ENCODE measurements at regions not wholly inside any gene's neighbourhood (a gene's known extent, or its start where the extent isn't known, plus 50 kb on each side); places are given as distances from the start of the nearest gene placed in this dataset.

DNA sequence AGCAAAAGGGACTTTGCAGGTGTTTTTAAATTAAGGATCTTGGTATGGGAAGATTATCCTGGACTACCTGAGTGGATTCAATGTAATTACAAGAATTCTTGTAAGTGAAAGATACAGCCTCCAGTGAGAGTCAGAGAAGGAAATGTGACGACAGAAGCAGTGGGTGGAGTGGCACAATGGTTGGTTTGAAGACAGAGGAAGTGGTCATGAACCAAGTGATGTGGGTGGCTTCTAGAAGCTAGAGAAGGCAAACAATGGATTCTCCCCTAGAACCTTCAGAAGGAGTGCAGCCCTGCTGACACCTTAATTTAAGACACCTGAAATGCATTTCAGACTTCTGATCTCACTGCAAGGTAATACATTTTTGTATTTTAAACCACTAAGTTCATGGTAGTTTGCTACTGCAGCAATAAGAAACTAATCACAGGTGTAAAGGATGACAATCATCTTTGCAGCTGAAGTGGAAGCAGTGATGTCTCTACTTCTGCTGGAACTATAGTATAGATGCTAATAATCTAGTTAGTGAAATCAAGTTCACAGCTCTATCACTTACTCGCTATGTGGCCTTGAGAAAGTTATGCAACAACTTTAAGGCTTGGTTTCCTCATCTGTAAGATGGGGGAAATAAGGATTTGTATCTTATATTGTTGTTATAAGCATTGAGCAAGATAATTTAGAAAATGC, 403.4 kb upstream of the SUCLG2 start:
- DNase-seq (ENCODE audit: low read depth in 2 of 2), result no peak

DNA sequence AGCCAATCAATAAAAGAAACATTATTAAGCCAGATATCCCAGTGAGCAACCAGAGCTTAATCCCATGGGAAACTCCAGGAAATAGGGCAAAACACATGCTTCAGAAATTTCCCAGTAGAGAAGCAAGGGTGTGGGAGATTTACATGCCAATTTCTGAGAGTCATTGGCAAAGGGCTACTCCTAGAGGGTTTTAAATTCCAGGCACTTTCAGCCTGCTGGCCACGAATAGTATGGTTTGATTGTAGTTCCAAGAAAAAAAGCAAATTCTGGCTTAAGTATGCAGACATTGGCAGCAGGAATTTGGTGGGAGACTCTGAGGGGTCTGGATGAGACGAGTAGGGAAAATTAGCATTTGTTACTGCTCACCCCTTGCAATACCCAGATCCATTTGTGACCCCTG, 402.1 kb upstream of the SUCLG2 start:
- DNase-seq (ENCODE audit: low read depth in 2 of 2), result no peak

DNA sequence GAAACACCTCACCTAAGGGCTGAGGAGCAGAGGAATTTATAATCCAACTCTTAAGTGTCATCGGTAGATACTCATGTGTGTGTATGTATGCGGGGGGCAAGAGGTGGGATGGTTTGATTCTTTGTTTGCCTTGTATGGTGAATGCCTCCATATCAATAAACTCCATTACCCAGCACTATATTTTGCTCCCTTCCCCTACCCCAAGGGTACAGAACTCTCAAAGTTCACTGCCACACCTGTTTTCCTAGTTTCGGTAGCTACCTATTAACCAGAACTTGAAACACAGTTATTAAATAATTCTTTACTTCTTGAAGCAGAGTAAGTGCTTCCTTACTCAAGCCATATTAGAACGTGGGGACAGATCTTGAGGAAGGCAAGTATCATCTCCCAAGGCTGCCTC, 400.8 kb upstream of the SUCLG2 start:
- no peak for DNase-seq (ENCODE audit: low read depth in 2 of 2)

DNA sequence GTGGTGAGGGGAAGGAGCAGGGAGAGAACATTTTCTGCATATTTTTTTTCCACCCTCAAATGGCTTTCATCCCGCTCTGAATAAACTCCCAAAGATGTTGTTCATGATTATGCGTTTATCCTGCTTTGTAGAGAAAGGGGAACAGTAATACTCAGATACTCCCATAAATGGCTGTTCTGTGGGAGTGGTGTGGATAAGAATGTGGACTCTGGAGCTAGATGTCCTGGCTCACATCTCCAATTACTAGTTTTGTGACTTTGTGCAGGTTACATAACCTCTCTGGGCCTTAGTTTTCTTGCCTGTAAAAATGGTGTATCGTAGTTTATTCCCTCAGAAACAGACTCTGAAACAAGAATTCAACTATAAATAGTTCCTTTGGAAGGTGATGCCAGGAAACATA, 395.4 kb upstream of the SUCLG2 start:
- DNase-seq (ENCODE audit: low read depth in 2 of 2), result no peak

DNA sequence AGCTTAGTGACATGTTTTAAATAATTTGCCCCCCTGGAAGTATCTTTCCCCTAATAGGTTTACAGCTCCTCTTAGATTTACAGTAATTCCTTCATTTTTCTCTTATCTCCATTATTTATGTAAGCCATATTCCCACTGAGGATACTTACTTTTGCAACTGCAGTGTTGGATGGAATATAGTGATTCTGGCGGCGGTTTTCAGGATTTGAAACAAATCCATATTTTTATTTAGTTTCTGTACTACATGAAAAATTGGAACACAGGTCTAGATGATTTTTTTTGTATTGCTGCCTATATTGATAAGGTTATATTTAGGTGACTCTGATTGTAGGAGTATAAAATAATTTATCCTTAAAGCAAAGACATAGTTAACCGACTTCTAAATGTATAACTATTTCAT, 391.6 kb upstream of the SUCLG2 start:
- DNase-seq (ENCODE audit: low read depth in 2 of 2), result no peak

DNA sequence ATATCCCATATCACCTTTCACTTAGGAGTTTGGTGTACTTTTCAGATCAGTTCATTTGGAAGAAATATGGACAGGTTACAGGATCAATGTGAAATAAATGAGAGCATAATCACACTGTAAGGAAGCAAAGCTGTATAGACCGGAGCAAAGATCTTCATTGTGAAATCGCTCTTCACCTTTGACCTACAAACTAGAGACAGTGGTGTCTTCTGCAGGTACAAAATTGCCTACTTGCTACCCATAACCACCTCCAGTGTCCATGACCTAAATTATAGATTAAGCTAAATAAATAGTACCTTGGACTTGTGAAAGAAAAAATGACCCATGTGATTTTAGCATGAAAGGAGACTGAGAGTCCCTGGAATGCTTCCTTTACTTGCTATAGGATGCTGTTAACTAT, 379.5 kb upstream of the SUCLG2 start:
- no peak for DNase-seq (ENCODE audit: low read depth in 2 of 2)

DNA sequence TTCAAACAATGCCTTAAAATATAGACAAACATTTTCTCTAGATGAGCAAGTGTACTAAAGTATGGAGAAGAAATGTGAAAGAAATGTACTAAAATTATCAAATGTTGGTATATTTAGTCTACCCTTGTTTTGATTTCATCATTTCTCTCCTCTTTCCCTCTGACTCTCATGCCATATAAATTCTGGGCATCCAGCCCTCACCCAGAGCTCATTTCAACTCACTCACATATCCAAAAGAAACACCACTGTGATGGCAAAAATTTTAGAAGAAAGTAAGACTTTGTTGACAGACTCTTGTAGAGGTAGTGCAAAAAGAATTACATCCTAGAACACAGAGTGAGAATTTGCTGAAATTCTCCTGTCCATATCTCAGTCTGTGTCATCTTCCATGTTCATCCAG, 377.8 kb upstream of the SUCLG2 start:
- no peak for DNase-seq (ENCODE audit: low read depth in 2 of 2)

DNA sequence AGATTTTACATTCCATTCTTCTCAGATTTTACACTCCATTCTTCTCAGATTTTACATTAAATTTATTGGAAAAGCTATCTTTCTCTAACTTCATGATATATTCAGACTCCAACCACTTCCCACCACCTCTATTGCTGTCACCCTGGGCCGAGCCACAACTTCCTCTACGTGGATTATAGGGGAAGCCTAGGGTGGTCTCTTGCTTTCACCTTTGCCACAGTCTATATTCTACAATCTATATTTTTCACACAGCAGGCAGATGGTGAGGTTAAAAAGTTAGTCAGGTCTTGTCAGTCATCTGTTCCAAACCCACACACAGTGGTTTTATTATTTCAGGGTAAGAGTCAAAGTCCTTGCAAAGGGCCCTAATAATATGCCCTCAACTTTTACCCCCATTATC, 370.8 kb upstream of the SUCLG2 start:
- no peak for DNase-seq (ENCODE audit: low read depth in 2 of 2)

DNA sequence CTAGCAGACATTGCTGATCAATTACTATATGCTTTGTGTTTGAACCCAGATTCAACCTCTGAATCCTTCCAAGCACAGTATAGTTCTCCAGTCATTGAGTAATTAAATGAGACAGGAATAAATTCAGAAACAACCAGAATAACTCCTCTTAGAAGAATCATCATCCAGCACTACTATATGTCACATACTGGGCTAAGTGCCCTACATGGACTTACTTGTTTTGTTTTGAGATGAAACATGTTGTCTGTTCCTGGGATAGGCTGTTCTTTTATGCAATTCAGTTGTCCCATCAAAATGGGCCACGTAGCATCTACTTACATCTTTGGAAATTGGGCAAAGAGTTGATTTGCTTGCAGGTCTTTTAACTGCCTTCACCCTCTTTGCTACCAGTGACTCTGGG, 365.5 kb upstream of the SUCLG2 start:
- no peak for DNase-seq (ENCODE audit: low read depth in 2 of 2)

DNA sequence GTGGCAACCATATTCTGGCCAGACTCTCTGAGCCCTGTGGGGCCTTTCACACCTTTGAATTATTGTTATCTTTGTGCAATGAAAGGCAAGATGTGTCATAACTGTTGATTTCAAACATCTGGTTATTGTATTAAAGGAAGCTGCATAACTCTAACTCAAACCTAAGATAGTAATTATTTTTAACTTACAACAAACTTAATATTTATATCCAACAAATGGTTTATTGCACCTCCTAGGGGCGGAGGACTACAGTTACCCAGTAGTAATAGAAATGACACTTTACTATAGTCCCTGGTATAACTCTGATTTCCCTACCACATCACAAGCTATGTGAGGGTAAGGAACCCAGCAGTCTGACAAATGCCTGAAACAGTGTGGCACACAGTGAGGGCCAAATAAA, 363.9 kb upstream of the SUCLG2 start:
- DNase-seq (ENCODE audit: low read depth in 2 of 2), result no peak

DNA sequence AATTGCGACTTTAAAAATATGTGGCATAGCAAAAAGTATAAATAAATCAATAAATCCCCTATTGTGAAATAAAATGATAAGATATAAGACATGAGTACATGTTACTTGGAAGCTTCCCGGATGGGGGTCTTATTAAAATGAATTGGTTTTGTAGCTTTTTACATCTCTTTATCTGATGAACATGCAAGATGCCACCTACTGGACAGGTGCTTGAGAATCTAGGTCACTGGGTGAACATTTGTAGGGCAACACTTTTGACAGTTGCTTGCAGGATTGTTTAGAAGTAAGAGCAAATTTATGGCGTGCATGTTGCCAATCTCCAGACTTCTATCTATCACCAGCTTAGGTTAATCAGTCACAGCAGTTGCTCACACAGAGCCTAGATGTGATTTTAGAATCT, 362.7 kb upstream of the SUCLG2 start:
- no peak for DNase-seq (ENCODE audit: low read depth in 2 of 2)

DNA sequence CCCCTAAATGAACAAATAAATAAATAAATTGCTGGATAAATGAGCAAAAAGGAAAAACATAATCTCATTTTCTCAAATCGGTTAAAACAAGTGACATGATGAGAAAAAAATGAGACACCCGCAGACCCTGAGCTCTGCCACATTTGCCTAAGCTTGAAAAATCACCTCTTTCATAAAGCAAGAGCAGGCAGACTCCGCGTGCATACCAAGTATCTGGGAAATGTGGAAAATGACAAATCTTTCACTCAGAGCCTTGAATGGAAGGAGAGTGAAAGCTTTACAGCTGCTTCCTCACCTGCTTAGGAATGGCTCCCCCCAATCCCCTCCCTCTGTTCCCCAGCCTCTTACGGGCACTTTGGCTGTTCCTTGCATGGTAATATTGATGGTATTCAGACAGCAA, 355.5 kb upstream of the SUCLG2 start:
- DNase-seq (ENCODE audit: low read depth in 2 of 2), result no peak

DNA sequence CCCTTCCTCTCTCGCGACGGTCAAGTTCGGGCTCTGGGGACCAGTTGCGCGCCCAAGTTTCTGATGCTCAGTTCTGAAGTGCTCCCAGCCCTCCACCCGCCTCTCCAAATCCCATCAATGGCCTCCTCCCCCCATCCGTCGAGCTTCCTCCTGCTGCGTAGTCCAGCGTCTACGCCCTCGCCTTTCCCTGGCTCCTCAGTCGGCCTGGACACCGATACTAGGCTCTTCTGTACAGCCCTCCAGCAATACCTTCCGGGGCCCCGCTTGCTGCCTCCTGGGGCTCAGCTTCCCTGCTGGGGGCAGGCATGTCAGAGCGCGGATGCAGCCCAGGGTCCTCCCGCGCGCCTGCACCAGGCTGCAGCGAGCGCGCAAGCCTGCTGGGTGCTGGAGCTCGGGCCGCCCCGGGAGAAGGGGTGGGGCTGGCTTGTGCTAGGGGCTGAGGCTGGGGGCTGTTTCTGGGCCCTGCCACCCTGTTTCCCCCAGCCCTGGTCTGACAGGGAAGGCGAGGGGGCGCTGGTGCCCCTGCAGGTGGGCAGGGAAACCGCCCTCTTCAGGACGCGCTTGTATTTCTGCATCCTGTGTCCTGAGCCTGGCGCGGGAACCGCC, 353.3 kb upstream of the SUCLG2 start:
- no peak for DNase-seq (ENCODE audit: low read depth in 2 of 2)

DNA sequence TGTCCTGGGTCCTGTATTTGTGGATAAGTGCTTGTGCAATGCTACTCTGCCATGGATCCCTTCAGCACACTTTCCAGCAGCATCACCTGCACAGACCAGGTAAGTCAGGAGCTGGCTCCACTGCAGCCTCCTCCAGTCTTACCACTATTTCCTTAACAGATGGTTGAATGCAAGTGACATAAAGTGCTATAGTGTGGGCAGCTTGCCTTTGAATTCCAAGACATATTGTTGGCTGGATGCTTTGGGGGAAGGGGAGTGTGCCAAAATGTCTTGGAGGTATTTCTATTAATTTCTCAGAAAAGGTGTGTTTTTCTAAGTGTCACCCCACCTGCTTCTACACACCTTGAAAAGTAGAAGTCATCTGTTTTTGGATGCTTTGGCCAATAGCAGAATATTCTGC, 352.2 kb upstream of the SUCLG2 start:
- DNase-seq (ENCODE audit: low read depth in 2 of 2), result no peak

DNA sequence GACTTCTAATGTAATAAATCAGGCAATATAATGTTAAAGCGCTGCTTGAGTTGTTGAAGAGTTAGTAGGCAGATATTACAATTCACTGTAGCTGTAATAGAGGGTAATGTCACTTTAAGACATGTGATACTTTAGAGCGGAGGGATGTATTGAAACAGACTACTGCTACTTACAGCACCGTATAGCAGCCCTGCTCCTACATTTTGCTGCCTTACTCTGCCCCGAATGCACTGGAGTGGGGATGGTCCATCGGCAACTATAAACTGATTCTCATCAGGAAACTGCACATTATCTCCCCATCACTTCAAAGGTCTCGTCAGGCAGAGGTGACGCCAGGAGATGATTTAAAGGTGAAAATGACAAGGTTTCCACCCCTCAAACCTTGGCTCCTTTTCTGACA, 349.7 kb upstream of the SUCLG2 start:
- no peak for DNase-seq (ENCODE audit: low read depth in 2 of 2)

DNA sequence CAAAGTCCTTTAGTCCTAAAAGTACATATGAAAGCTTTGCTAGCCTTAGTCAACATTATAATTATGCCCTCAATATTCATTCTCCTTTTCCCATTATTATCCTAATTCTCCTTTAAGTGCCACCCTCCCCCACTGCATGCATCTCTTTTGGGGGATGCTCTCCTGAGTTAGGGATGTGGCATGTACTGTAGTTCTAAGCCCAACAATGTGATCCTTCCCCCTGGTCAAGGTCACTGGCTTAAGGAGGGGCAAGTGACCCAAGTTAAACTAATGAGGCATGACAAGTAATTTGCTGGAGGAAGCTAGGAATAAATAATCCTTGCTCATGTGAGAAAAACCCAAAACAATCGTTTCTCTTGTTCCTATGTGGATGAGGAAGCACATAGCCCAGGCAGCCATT, 343.9 kb upstream of the SUCLG2 start:
- no peak for DNase-seq (ENCODE audit: low read depth in 2 of 2)

DNA sequence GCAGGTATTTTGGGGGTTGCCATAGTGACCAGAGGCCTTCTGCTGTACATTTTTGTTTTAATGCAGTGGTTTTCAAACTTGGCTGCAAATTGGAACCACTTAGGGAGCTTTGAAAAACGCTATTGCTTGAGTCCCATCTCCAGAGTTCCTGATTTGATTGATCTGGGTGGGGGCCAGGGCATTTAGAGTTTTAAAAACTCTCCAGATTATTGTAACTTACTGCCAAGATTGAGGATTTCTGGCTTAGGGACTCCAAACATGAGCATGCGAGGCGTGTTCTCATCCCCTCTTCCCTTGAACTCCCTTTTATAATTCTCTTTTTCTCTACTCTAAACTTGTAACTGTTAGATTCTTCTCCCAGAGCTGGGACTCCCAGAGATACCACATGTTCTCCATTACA, 340.8 kb upstream of the SUCLG2 start:
- DNase-seq (ENCODE audit: low read depth in 2 of 2), result no peak

DNA sequence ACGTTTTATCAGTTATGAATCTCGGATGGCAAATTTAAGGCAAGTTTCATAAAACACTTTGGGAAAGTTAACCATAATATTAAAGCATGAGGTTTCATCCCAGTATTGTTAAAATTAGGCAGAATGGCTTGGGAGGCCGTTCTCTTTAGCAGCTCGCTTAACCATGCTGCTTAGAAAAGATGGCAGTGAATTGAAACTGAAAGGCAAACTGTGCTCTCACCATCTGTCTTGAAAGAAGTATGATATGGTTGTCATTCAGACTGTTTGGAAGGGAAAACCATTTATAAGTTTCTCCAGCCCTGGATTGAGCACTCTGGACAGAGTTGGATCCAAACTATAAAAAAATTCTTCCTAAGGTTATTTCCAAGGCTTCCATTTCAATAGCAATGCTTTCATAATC, 332.3 kb upstream of the SUCLG2 start:
- no peak for DNase-seq (ENCODE audit: low read depth in 2 of 2)

DNA sequence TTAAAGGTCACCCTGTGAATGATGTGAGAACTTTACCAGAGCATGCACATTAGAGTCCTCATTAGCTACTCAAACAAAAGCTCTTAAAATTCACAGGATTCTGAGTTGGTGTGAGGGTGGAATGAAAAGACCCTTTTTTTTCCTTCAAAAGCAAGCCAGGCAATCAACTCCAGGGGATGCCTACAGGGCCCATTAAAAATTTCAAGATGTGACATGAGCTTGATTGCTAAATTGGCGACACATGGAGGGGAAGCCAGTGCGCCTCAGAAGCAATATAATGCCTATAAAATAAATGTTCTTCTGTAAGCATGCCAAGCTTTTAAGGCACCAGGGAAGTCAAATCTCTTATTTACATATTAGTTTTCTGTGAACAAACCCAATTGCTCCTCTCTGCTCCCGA, 328.8 kb upstream of the SUCLG2 start:
- no peak for DNase-seq (ENCODE audit: low read depth in 2 of 2)

DNA sequence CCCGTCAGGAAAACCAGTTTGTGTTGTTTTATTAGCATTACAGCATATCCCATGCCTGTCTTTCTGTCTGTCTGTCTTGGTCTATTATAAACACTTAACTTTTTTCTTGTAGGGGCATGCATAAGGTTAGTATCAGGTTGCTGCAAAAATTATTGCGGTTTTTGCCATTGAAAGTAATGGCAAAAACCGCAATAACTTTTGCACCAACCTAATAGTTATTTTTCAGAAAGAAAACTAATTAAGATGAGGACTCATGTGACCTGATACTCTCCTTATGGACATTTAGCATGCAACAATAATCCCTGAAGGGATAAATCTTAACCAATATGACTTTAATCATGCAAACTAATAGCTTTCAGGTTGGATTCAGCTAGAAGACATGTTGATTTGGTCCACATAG, 326.7 kb upstream of the SUCLG2 start:
- DNase-seq (ENCODE audit: low read depth in 2 of 2), result no peak

DNA sequence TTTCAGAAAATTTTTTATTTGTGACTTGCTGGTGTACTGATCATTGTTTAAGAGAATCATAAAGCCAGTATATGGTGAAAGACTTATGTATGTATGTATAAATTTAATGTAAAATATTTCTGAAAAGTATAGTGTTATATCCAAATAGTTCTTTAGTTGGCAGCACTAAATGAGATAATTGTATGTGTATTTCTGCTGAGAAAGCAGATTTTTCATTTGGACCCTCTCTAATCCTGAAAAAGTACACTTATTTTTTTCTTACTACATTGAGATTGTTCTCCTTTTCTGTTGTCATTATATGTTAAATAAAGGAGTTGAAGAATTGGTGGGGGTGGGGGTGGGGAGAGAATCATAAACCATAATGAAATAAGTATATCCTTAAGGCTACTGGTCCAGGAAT, 324.9 kb upstream of the SUCLG2 start:
- DNase-seq (ENCODE audit: low read depth in 2 of 2), result no peak

DNA sequence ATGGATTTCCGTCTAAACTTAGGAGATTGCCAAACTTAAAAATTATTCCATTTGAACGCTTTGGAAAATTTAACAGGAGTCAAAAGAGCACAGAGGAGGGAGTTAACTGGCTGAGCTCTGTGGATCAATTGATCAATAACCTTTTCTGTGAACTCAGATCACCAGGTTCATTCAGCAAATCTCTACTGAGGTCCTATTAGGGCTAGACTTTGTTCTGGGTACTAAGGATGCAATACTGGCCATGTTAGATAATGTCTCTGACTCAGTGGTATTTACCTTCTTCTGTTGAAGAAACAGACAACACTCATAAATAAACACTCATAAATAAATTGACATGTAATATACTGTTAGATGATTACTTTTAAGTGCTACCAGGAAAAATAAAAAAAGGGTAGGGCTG, 323.4 kb upstream of the SUCLG2 start:
- DNase-seq (ENCODE audit: low read depth in 2 of 2), result no peak

DNA sequence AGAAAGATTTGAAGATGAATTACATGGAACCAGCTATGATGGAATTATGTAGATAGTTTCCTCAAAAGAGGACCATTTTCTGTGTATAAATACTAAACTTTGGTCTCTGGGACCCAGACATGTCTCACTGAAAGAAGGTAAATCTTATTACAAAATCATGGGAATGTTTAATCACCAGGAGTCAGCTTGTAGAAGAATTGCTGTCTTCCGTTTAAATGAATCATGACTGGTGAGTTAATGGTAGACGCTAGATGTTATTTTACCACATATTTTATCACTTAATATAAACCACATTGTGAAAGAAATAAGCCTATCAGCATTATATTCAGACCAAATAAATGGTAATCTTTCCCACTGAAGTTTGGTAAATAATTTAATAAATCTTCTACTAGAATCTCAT, 322.3 kb upstream of the SUCLG2 start:
- peak; percentile 16 to 29 for DNase-seq (ENCODE audit: low read depth in 2 of 2)

DNA sequence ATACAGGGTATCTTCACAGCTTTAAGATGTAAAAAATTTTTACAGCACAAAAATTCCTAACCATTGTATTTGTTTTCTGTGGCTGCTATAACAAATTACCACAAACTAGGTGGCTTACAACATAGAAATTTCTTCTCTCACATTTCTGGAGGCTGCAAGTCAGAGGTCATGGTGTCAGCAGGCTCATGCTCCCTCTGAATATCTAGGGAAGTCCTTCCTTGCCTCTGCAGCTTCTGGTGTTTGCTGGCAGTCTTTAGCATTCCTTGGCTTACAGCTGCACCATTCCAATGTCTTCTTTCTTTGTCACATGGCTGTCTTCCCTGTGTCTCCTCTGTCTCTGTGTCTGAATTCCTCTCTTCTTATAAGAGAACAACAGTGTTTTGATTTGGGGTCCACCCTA, 310.2 kb upstream of the SUCLG2 start:
- no peak for DNase-seq (ENCODE audit: low read depth in 2 of 2)
